COR-L47 (cell line): ENCODE measurements at regions not wholly inside any gene's neighbourhood (a gene's known extent, or its start where the extent isn't known, plus 50 kb on each side); places are given as distances from the start of the nearest gene placed in this dataset.
"Not testable (repeated sequence)": the region's sequence is repeated elsewhere in the genome, so short reads cannot be mapped to it uniquely, and the experiment has no call there.

Source experiments
- DNase-seq: peaks from one replicate; lab custom pipeline; 2025; lab: John Stamatoyannopoulos, UW

GRCh38 chr9:95391271-95391670, 73.8 kb upstream of the FANCC start:
- DNase-seq = not testable (repeated sequence)

- no peak for DNase-seq
Measured at GRCh38 chr9:95389373-95389772, 71.9 kb upstream of the FANCC start.

GRCh38 chr9:95386843-95387242, 69.3 kb upstream of the FANCC start:
- no peak for DNase-seq

- no peak for DNase-seq
Measured at GRCh38 chr9:95385521-95385920, 68.0 kb upstream of the FANCC start.

- DNase-seq = no peak
Measured at GRCh38 chr9:95383845-95384244, 66.3 kb upstream of the FANCC start.

- no peak for DNase-seq
Measured at GRCh38 chr9:95383185-95383676, 65.7 kb upstream of the FANCC start.

- peak; percentile 52 for DNase-seq
Measured at GRCh38 chr9:95382433-95382832, 64.9 kb upstream of the FANCC start.

- no peak for DNase-seq
Measured at GRCh38 chr9:95381221-95381620, 63.7 kb upstream of the FANCC start.

- DNase-seq = no peak
Measured at GRCh38 chr9:95379630-95380029, 62.1 kb upstream of the FANCC start.

GRCh38 chr9:95373782-95374487, 56.4 kb upstream of the FANCC start:
- DNase-seq = no peak

GRCh38 chr9:95373069-95373681, 55.7 kb upstream of the FANCC start:
- peak; percentile 75 for DNase-seq

- DNase-seq = no peak
Measured at GRCh38 chr9:95370064-95370463, 52.6 kb upstream of the FANCC start.

GRCh38 chr9:95368377-95369160, 51.1 kb upstream of the FANCC start:
- DNase-seq = no peak
